OCI-LY1 (cell line): ENCODE measurements at regions not wholly inside any gene's neighbourhood (a gene's known extent, or its start where the extent isn't known, plus 50 kb on each side); places are given as distances from the start of the nearest gene placed in this dataset.

Experiments used
- H2AFZ ChIP-seq: fragments of 200-600 bp; sonication (generic), shearing (Covaris generic); 2 replicates; pipeline ENCODE4 v1.6.0; 2014; ENCODE audit warnings: antibody characterized with exemption, mild to moderate bottlenecking, low read length
- H3F3A ChIP-seq: fragments of 200-600 bp; sonication (generic), shearing (Covaris generic); 2 replicates; pipeline ENCODE4 v1.6.0; 2014; ENCODE audit warnings: mild to moderate bottlenecking, antibody characterized with exemption, low read length, moderate library complexity; ENCODE audit not compliant: insufficient read depth
- H3K27ac ChIP-seq: fragments of 200-600 bp; sonication (generic); 2 replicates; pipeline ENCODE4 v1.5.1; 2014; ENCODE audit warnings: low read length, mixed run types, mild to moderate bottlenecking, low read depth; ENCODE audit not compliant: poor library complexity, severe bottlenecking
- H3K27me3 ChIP-seq: fragments of 200-600 bp; sonication (generic); 2 replicates; pipeline ENCODE4 v1.6.0; 2014; ENCODE audit warnings: antibody characterized with exemption, mild to moderate bottlenecking, low read length, moderate library complexity; ENCODE audit not compliant: insufficient read depth
- H3K36me3 ChIP-seq: fragments of 200-600 bp; sonication (generic); 2 replicates; pipeline ENCODE4 v1.6.1; 2014; ENCODE audit warnings: mild to moderate bottlenecking, antibody characterized with exemption, low read length, moderate library complexity, mixed read lengths; ENCODE audit not compliant: insufficient read depth
- H3K4me1 ChIP-seq: fragments of 200-600 bp; sonication (generic); 2 replicates; pipeline ENCODE4 v1.5.1; 2014; ENCODE audit warnings: mild to moderate bottlenecking, low read length, moderate library complexity; ENCODE audit not compliant: insufficient read depth, severe bottlenecking
- H3K4me2 ChIP-seq: fragments of 200-600 bp; sonication (generic), shearing (Covaris generic); 2 replicates; pipeline ENCODE4 v1.6.1; 2014; ENCODE audit warnings: low read length
- H3K4me3 ChIP-seq: fragments of 200-600 bp; sonication (generic); 2 replicates; pipeline ENCODE4 v1.5.1; 2014; ENCODE audit warnings: low read length, low read depth, mild to moderate bottlenecking, mixed read lengths; ENCODE audit not compliant: poor library complexity, severe bottlenecking
- H3K79me2 ChIP-seq: fragments of 200-600 bp; shearing (Covaris generic); 2 replicates; pipeline ENCODE4 v1.6.1; 2016; ENCODE audit warnings: mixed run types, low read length, mixed read lengths; ENCODE audit not compliant: insufficient read depth
- H3K9ac ChIP-seq: fragments of 200-600 bp; sonication (generic), shearing (Covaris generic); 2 replicates; pipeline ENCODE4 v1.6.1; 2014; ENCODE audit warnings: mild to moderate bottlenecking, low read length, mixed read lengths
- H3K9me2 ChIP-seq: fragments of 200-600 bp; sonication (generic), shearing (Covaris generic); 2 replicates; pipeline ENCODE4 v1.6.1; 2014; ENCODE audit warnings: low read depth, mild to moderate bottlenecking, low read length, mixed read lengths
- H3K9me3 ChIP-seq: fragments of 200-600 bp; shearing (Covaris generic); 2 replicates; pipeline ENCODE4 v1.6.1; 2014; ENCODE audit warnings: low read length, mixed read lengths
- H4K20me1 ChIP-seq: fragments of 200-600 bp; sonication (generic), shearing (Covaris generic); 2 replicates; pipeline ENCODE4 v1.6.0; 2016; ENCODE audit warnings: mild to moderate bottlenecking, low read length; ENCODE audit not compliant: insufficient read depth
- EZH2 ChIP-seq: fragments of 200-600 bp; sonication (generic), shearing (Covaris generic); IDR thresholded peaks from 2 replicates; pipeline ENCODE4 v1.8.0; 2017; ENCODE audit warnings: borderline replicate concordance, mixed run types, mild to moderate bottlenecking, antibody characterized with exemption, low read length, moderate library complexity, mixed read lengths
- TF ChIP-seq, protein P1 (sequence below): fragments of 200-600 bp; sonication (generic), shearing (Covaris generic); IDR thresholded peaks from 2 replicates; pipeline ENCODE4 v1.5.1; 2017; ENCODE audit warnings: mild to moderate bottlenecking, antibody characterized with exemption, low read length, moderate library complexity, mixed read lengths

DNA sequence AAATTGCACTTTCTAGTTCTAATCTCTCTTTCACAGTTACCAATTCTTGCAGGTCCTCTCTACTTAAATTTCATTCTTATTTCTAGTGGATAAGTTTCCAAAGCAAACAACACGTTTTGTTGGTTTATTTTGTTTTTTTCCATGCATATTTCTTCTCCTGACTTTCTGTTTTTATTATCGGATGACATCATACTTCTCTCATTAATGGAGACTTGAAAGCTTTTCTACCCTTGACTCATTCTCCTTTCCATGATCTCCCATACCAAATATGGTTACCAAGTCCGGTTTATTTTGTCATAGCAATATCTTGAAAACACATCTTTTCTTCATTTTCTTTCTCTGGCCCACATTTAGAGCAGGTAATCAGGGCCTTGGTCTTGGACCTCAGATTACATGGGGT lies 796.5 kb downstream of the GALC start:
- H2AFZ ChIP-seq, result no peak overlapping the region
- TF ChIP-seq, protein P1, sequence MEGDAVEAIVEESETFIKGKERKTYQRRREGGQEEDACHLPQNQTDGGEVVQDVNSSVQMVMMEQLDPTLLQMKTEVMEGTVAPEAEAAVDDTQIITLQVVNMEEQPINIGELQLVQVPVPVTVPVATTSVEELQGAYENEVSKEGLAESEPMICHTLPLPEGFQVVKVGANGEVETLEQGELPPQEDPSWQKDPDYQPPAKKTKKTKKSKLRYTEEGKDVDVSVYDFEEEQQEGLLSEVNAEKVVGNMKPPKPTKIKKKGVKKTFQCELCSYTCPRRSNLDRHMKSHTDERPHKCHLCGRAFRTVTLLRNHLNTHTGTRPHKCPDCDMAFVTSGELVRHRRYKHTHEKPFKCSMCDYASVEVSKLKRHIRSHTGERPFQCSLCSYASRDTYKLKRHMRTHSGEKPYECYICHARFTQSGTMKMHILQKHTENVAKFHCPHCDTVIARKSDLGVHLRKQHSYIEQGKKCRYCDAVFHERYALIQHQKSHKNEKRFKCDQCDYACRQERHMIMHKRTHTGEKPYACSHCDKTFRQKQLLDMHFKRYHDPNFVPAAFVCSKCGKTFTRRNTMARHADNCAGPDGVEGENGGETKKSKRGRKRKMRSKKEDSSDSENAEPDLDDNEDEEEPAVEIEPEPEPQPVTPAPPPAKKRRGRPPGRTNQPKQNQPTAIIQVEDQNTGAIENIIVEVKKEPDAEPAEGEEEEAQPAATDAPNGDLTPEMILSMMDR, result no peak
- TF ChIP-seq EZH2, result no peak

DNA sequence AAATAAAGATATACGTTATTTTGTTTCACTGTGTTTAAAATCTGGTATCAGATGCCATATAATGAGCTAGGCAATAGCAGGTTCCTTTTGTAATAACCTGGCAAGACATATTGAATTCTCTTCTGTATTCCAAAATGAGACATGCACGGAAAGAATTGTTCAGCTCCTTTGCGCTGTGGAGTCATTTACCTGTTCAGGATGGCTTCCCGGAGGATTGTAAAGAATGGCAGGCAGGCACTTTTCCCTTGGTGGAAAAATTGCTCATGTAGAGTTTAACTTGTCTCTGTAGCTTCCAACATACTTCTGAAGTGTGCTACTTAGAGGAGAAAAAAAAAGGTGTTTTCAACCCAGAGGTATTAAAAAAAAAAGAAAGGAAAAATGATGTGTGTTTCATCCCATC lies 805.2 kb downstream of the GALC start:
- Histone ChIP-seq H3K9me2 (no peaks in the 10 kb centered on the region), H3K4me1 (no peaks in the 10 kb centered on the region), H3K27me3 (no peaks in the 10 kb centered on the region), H3K9me3 (no peaks in the 10 kb centered on the region), H3K4me3 (no peak overlapping the region), H2AFZ (no peak overlapping the region), H4K20me1 (no peaks in the 10 kb centered on the region), H3K36me3 (no peaks in the 10 kb centered on the region), H3K79me2 (no peaks in the 10 kb centered on the region), H3F3A (no peaks in the 10 kb centered on the region), H3K4me2 (no peak overlapping the region), H3K27ac (no peak overlapping the region), H3K9ac (no peak overlapping the region)
- no peak for TF ChIP-seq EZH2
- TF ChIP-seq, protein P1, result no peak

More for the DNA sequence above, 796.5 kb downstream of the GALC start:
- no peaks in the 10 kb centered on the region for H3K4me1 ChIP-seq
- H3K36me3 ChIP-seq, result no peaks in the 10 kb centered on the region
- no peaks in the 10 kb centered on the region for H3K79me2 ChIP-seq
- no peaks in the 10 kb centered on the region for H3K9me2 ChIP-seq
- no peaks in the 10 kb centered on the region for H3K9me3 ChIP-seq
- no peak overlapping the region for H3K27ac ChIP-seq
- no peaks in the 10 kb centered on the region for H3F3A ChIP-seq
- no peaks in the 10 kb centered on the region for H4K20me1 ChIP-seq
- no peak overlapping the region for H3K9ac ChIP-seq
- H3K4me2 ChIP-seq, result no peak overlapping the region
- H3K4me3 ChIP-seq, result no peak overlapping the region
- H3K27me3 ChIP-seq, result no peaks in the 10 kb centered on the region

DNA sequence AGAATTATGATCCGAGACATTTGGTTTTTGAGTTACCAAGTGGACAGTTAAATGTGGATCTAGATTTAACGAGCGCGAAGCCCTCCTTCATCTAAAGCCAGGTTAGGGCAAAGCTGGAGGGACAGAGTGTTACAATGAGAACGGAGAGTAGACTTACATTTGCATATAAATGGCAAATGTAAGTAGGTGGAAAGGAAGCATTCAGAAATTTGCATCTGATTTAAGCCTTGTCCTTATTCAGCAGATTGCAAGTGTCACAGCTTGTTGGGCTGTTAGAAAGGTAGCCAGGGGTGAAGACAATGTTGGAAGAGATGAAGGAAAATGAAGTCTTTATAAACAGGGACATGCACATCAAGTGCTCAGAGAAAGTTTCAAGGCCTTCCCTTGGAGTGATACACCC lies 806.2 kb downstream of the GALC start:
- Histone ChIP-seq H3K9ac (no peak overlapping the region), H3F3A (no peaks in the 10 kb centered on the region), H3K4me3 (no peak overlapping the region), H3K27ac (no peak overlapping the region), H3K36me3 (no peaks in the 10 kb centered on the region), H2AFZ (no peak overlapping the region), H3K9me2 (no peaks in the 10 kb centered on the region), H3K27me3 (no peaks in the 10 kb centered on the region), H4K20me1 (no peaks in the 10 kb centered on the region), H3K4me2 (no peak overlapping the region), H3K79me2 (no peaks in the 10 kb centered on the region), H3K9me3 (no peaks in the 10 kb centered on the region), H3K4me1 (no peaks in the 10 kb centered on the region)
- TF ChIP-seq EZH2, result no peak
- TF ChIP-seq, protein P1, result no peak
